K562 (cell line): ENCODE measurements at regions not wholly inside any gene's neighbourhood (a gene's known extent, or its start where the extent isn't known, plus 50 kb on each side); places are given as distances from the start of the nearest gene placed in this dataset.

Experiments used
- ATAC-seq: fragments of 200-7000 bp; cut with Tn5 transposase; 3 replicates; pipeline ENCODE4 v1.9.1; 2020; ENCODE audit warnings: moderate library complexity
- BruUV-seq: library from RNA; stranded (reverse); fragments of 400-500 nt; replicated peaks from 2 replicates; lab custom pipeline; 2021; lab: Mats Ljungman, UMichigan
- CTCF ChIA-PET: fragments of 300-600 bp; formaldehyde crosslinking; extraction: SDS; loops from one replicate; lab custom pipeline; 2021; ENCODE audit warnings: low intra/inter-chr PET ratio; lab: Yijun Ruan, JAX
- POLR2A ChIA-PET: fragments of 300-600, 350-650 bp; sonication (Branson Sonifier 250); formaldehyde crosslinking; extraction: SDS; loops from one replicate; lab custom pipeline; 2021; ENCODE audit warnings: antibody characterized with exemption, inconsistent platforms; lab: Yijun Ruan, JAX
- DNase-seq, 4 experiments: peaks; one replicate each; pipeline versions ENCODE4 v3.0.0 to v3.0.0-alpha.2; 2011 to 2018; ENCODE audit warnings: low spot score in 3 of 4, mixed read lengths in 3 of 4; ENCODE audit errors: extremely low read depth in 1 of 4
- FAIRE-seq: peaks from 2 replicates; lab custom pipeline; 2011; peaks lifted over from hg19 to GRCh38; lab: Jason Lieb, UNC
- H2AFZ ChIP-seq: 2 replicates; pipeline ENCODE4 v1.6.0; 2011; ENCODE audit warnings: low read depth, low read length, control low read depth, inconsistent platforms
- H3K27ac ChIP-seq: fragments of 200-600 bp; 3 replicates; pipeline ENCODE4 v1.8.0; 2011; ENCODE audit warnings: low read depth, mild to moderate bottlenecking, control low read depth, inconsistent platforms, low read length, moderate library complexity, mixed read lengths; ENCODE audit errors: extremely low read depth
- H3K27me3 ChIP-seq, 2 experiments: fragments of 300-600 bp in 1 of 2; 2 replicates in 1 of 2; 3 replicates in 1 of 2; pipeline versions ENCODE4 v1.6.0 to v1.8.0; 2011; ENCODE audit warnings: inconsistent platforms in 2 of 2, low read length in 2 of 2, mild to moderate bottlenecking in 1 of 2, mixed read lengths in 1 of 2, moderate library complexity in 1 of 2; ENCODE audit not compliant: control insufficient read depth in 2 of 2, insufficient read depth in 2 of 2
- H3K36me3 ChIP-seq: fragments of 300-600 bp; 3 replicates; pipeline ENCODE4 v1.8.0; 2011; ENCODE audit warnings: mild to moderate bottlenecking, low read length, inconsistent platforms; ENCODE audit not compliant: control insufficient read depth, insufficient read depth
- H3K4me1 ChIP-seq, 2 experiments: fragments of 200-600 bp in 1 of 2; replicated peaks in 1 of 2; 2 replicates in 1 of 2; 3 replicates in 1 of 2; pipeline versions ENCODE4 v1.5.1 to v1.8.0; 2011; ENCODE audit warnings: inconsistent platforms in 2 of 2, low read length in 2 of 2, mild to moderate bottlenecking in 1 of 2, mixed read lengths in 1 of 2, moderate library complexity in 1 of 2; ENCODE audit not compliant: control insufficient read depth in 2 of 2, insufficient read depth in 2 of 2
- H3K4me2 ChIP-seq: 2 replicates; pipeline ENCODE4 v1.6.1; 2011; ENCODE audit warnings: low read length, control low read depth, inconsistent platforms, mixed read lengths; ENCODE audit not compliant: insufficient read depth
- H3K4me3 ChIP-seq: fragments of 200-600 bp; sonication (generic), shearing (Covaris generic); 2 replicates; pipeline ENCODE4 v1.5.1; 2016; ENCODE audit warnings: control low read depth, inconsistent platforms
- H3K79me2 ChIP-seq: fragments of 200-600 bp; 3 replicates; pipeline ENCODE4 v1.8.0; 2011; ENCODE audit warnings: low read length, inconsistent platforms; ENCODE audit not compliant: control insufficient read depth, insufficient read depth
- H3K9ac ChIP-seq, 2 experiments: 2 replicates each; pipeline versions ENCODE4 v1.6.0 to v1.6.1; 2011; ENCODE audit warnings: low read depth in 2 of 2, low read length in 2 of 2, control low read depth in 1 of 2, inconsistent platforms in 1 of 2, mild to moderate bottlenecking in 1 of 2, mixed read lengths in 1 of 2; ENCODE audit not compliant: insufficient read depth in 1 of 2
- H3K9me1 ChIP-seq: one replicate; pipeline ENCODE4 v1.6.0; 2011; ENCODE audit warnings: inconsistent platforms, mild to moderate bottlenecking, low read length, moderate library complexity; ENCODE audit not compliant: control insufficient read depth, insufficient read depth
- H3K9me3 ChIP-seq: replicated peaks from 2 replicates; pipeline ENCODE4 v1.5.1; 2011; ENCODE audit warnings: low read depth, low read length, inconsistent platforms; ENCODE audit not compliant: control insufficient read depth, insufficient read depth
- H4K20me1 ChIP-seq: replicated peaks from 2 replicates; pipeline ENCODE4 v1.6.1; 2011; ENCODE audit warnings: low read length, inconsistent platforms, mixed read lengths; ENCODE audit not compliant: control insufficient read depth, insufficient read depth
- CHCHD3 ChIP-seq: fragments of 250-450 bp; sonication (Bioruptor Pico); IDR thresholded peaks from 2 replicates; pipeline ENCODE4 v2.1.2; 2022; ENCODE audit warnings: mild to moderate bottlenecking
- MAFF ChIP-seq: IDR thresholded peaks from 2 replicates; pipeline ENCODE4 v1.6.1; 2012; ENCODE audit warnings: low read length, improper control_type of control experiment
- SMAD3 ChIP-seq: fragments of 450-650 bp; formaldehyde crosslinking; conservative IDR thresholded peaks from 2 replicates; pipeline ENCODE4 v1.4.0; 2020; ENCODE audit warnings: mild to moderate bottlenecking
- SNRNP70 ChIP-seq: fragments of 200-400 bp; formaldehyde crosslinking; optimal IDR thresholded peaks from 2 replicates; pipeline ENCODE3; 2017; ENCODE audit warnings: low read depth, low read length
- ZBTB12 ChIP-seq: fragments of 250-450 bp; sonication (Bioruptor Pico); IDR thresholded peaks from 2 replicates; pipeline ENCODE4 v1.4.0; 2020
- ZKSCAN8 ChIP-seq: fragments of 200-800 bp; sonication (Bioruptor generic); IDR thresholded peaks from 2 replicates; pipeline ENCODE4 v1.6.1; 2016; ENCODE audit warnings: missing genetic modification characterization, missing compliant biosample characterization
- ZNF584 ChIP-seq: fragments of 200-800 bp; sonication (Bioruptor generic); IDR thresholded peaks from 2 replicates; pipeline ENCODE4 v1.6.1; 2016; ENCODE audit warnings: low read depth, mild to moderate bottlenecking, missing genetic modification characterization, missing compliant biosample characterization
- WGBS: fragments of 100-300 bp; shearing (Covaris generic); methylation state at CpG from one replicate; pipeline ENCODE4 v1.1.6; 2016; ENCODE audit warnings: low coverage, mixed read lengths; ENCODE audit not compliant: insufficient coverage; ENCODE audit errors: missing lambda C conversion rate; 5-methylcytosine and 5-hydroxymethylcytosine counted together
- in situ Hi-C: fragments of 300-500 bp; cut with MboI; formaldehyde crosslinking; loops from 4 replicates; pipeline ENCODE4 v1.15.0; 2018; ENCODE audit warnings: inconsistent platforms, mixed read lengths
- intact Hi-C: fragments of 100-400 bp; cut with micrococcal nuclease; formaldehyde crosslinking; loops from 2 replicates; pipeline ENCODE4 v1.14.2; 2022
- TF ChIP-seq, protein P1 (sequence below): sonication (generic); formaldehyde crosslinking; IDR thresholded peaks from 2 replicates; pipeline ENCODE4 v1.8.1; 2023; ENCODE audit warnings: missing genetic modification reagents, mild to moderate bottlenecking, borderline replicate concordance

- ChIA-PET CTCF (no interaction called here), POLR2A (no interaction called here)
- in situ Hi-C loops (no loop called here), intact Hi-C loops (no loop called here)
- no peaks in the 10 kb centered on the region for H3K9me3 ChIP-seq
- H3K36me3 ChIP-seq: no peaks in the 10 kb centered on the region
- no peaks in the 10 kb centered on the region for H4K20me1 ChIP-seq
- no peaks in the 10 kb centered on the region for H3K27me3 ChIP-seq
- H3K79me2 ChIP-seq: no peaks in the 10 kb centered on the region
- WGBS: 0% methylated on average over 2 of the region's 3 CpGs
- H3K4me1 ChIP-seq: no peaks in the 10 kb centered on the region
- H2AFZ ChIP-seq: no peak overlapping the region
- no peak overlapping the region for H3K4me3 ChIP-seq
- no peak for DNase-seq
- no peak for FAIRE-seq
- no TSS peak for BruUV-seq
- no peak overlapping the region for H3K9ac ChIP-seq
- no peak for TF ChIP-seq CHCHD3 (CRISPR knock-in tag)
- TF ChIP-seq SNRNP70: no peak
- TF ChIP-seq, protein P1, sequence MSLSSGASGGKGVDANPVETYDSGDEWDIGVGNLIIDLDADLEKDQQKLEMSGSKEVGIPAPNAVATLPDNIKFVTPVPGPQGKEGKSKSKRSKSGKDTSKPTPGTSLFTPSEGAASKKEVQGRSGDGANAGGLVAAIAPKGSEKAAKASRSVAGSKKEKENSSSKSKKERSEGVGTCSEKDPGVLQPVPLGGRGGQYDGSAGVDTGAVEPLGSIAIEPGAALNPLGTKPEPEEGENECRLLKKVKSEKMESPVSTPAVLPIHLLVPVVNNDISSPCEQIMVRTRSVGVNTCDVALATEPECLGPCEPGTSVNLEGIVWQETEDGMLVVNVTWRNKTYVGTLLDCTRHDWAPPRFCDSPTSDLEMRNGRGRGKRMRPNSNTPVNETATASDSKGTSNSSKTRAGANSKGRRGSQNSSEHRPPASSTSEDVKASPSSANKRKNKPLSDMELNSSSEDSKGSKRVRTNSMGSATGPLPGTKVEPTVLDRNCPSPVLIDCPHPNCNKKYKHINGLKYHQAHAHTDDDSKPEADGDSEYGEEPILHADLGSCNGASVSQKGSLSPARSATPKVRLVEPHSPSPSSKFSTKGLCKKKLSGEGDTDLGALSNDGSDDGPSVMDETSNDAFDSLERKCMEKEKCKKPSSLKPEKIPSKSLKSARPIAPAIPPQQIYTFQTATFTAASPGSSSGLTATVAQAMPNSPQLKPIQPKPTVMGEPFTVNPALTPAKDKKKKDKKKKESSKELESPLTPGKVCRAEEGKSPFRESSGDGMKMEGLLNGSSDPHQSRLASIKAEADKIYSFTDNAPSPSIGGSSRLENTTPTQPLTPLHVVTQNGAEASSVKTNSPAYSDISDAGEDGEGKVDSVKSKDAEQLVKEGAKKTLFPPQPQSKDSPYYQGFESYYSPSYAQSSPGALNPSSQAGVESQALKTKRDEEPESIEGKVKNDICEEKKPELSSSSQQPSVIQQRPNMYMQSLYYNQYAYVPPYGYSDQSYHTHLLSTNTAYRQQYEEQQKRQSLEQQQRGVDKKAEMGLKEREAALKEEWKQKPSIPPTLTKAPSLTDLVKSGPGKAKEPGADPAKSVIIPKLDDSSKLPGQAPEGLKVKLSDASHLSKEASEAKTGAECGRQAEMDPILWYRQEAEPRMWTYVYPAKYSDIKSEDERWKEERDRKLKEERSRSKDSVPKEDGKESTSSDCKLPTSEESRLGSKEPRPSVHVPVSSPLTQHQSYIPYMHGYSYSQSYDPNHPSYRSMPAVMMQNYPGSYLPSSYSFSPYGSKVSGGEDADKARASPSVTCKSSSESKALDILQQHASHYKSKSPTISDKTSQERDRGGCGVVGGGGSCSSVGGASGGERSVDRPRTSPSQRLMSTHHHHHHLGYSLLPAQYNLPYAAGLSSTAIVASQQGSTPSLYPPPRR: no peak
- TF ChIP-seq ZBTB12: no peak
- TF ChIP-seq ZNF584 (CRISPR knock-in tag): no peak
- no peak for TF ChIP-seq ZKSCAN8 (CRISPR knock-in tag)
- no peak for TF ChIP-seq MAFF
- no peak for TF ChIP-seq SMAD3 (CRISPR knock-in tag)
- ATAC-seq: no peak
- H3K27ac ChIP-seq: no peak overlapping the region
- no peaks in the 10 kb centered on the region for H3K9me1 ChIP-seq
- no peak overlapping the region for H3K4me2 ChIP-seq
Measured at GRCh38 chr4:189505380-189505779, 435.3 kb upstream of the FRG1 start.
